ENCODE measurements at regions not wholly inside any gene's neighbourhood (a gene's known extent, or its start where the extent isn't known, plus 50 kb on each side); places are given as distances from the start of the nearest gene placed in this dataset.

- no peaks in the 10 kb centered on the region for H3K4me1 ChIP-seq (ENCODE audit: insufficient read depth, low read length)
- Mint-ChIP-seq H3K4me1 (ENCODE audit: low read depth) (no peaks in the 10 kb centered on the region), H3K9me3 (peaks cover 2% of the 10 kb centered on the region), H3K36me3 (ENCODE audit: low read depth) (no peaks in the 10 kb centered on the region), H3K27ac (no peak overlapping the region), H3K4me3 (no peak overlapping the region), H3K27me3 (peaks cover 33% of the 10 kb centered on the region)
- no peaks in the 10 kb centered on the region for H3K36me3 ChIP-seq (ENCODE audit: insufficient read depth, low read length)
- DNase-seq (no peak), ATAC-seq (ENCODE audit: poor library complexity) (no peak)
- intact Hi-C loops (cut with DNase I, micrococcal nuclease): no loop called here
- no peak overlapping the region for H3K27ac ChIP-seq (ENCODE audit: low read depth in 1 of 2, low read length in 2 of 2)
- H3K9me3 ChIP-seq (ENCODE audit: control insufficient read depth in 1 of 2, insufficient read depth in 1 of 2, low read length in 2 of 2): no peaks in the 10 kb centered on the region
- no peak for TF ChIP-seq CTCF (IDR thresholded peaks at IDR 0.05)
- ChIA-PET CTCF (no interaction called here), POLR2A (no interaction called here)
- peaks cover 0 to 15% of the 10 kb centered on the region in 2 experiments for H3K27me3 ChIP-seq (ENCODE audit: control insufficient read depth in 1 of 2, insufficient read depth in 2 of 2, low read length in 2 of 2)
- no peak overlapping the region for H3K4me3 ChIP-seq (ENCODE audit: low read length)
These were observed 438.0 kb upstream of the CELF2 start for GRCh38 chr10:10579709-10580108.

GRCh38 chr10:10584161-10584560 is 433.5 kb upstream of the CELF2 start:
- POLR2A ChIA-PET: interaction anchor here (0.7 kb wide), 1 partner anchor 275 kb away, joined by 3 read pairs; no protein-coding TSS in a partner anchor
- Mint-ChIP-seq H3K27me3 (peaks cover 41% of the 10 kb centered on the region), H3K36me3 (ENCODE audit: low read depth) (no peaks in the 10 kb centered on the region), H3K4me3 (no peak overlapping the region), H3K27ac (no peak overlapping the region), H3K4me1 (ENCODE audit: low read depth) (no peaks in the 10 kb centered on the region), H3K9me3 (no peaks in the 10 kb centered on the region)
- H3K27ac ChIP-seq (ENCODE audit: low read depth in 1 of 2, low read length in 2 of 2): no peak overlapping the region
- TF ChIP-seq CTCF (IDR thresholded peaks at IDR 0.05): no peak
- H3K4me3 ChIP-seq (ENCODE audit: low read length): no peak overlapping the region
- H3K4me1 ChIP-seq (ENCODE audit: insufficient read depth, low read length): no peaks in the 10 kb centered on the region
- no peak for ATAC-seq (ENCODE audit: poor library complexity)
- intact Hi-C loops (cut with DNase I, micrococcal nuclease): no loop called here
- H3K36me3 ChIP-seq (ENCODE audit: insufficient read depth, low read length): no peaks in the 10 kb centered on the region
- H3K27me3 ChIP-seq (ENCODE audit: control insufficient read depth in 1 of 2, insufficient read depth in 2 of 2, low read length in 2 of 2): peaks cover 0 to 17% of the 10 kb centered on the region in 2 experiments
- no peak for DNase-seq
- H3K9me3 ChIP-seq (ENCODE audit: control insufficient read depth in 1 of 2, insufficient read depth in 1 of 2, low read length in 2 of 2): no peaks in the 10 kb centered on the region
- CTCF ChIA-PET: no interaction called here

- no peak for DNase-seq
- POLR2A ChIA-PET: no interaction called here
- no peaks in the 10 kb centered on the region for H3K36me3 ChIP-seq (ENCODE audit: insufficient read depth, low read length)
- CTCF ChIA-PET: no interaction called here
- no peak for TF ChIP-seq CTCF (IDR thresholded peaks at IDR 0.05)
- Mint-ChIP-seq H3K9me3 (no peaks in the 10 kb centered on the region), H3K4me3 (no peak overlapping the region), H3K27ac (no peak overlapping the region), H3K27me3 (peaks cover 25% of the 10 kb centered on the region), H3K4me1 (ENCODE audit: low read depth) (no peaks in the 10 kb centered on the region), H3K36me3 (ENCODE audit: low read depth) (no peaks in the 10 kb centered on the region)
- peaks cover 5 to 9% of the 10 kb centered on the region in 2 experiments for H3K27me3 ChIP-seq (ENCODE audit: control insufficient read depth in 1 of 2, insufficient read depth in 2 of 2, low read length in 2 of 2)
- no peak overlapping the region for H3K27ac ChIP-seq (ENCODE audit: low read depth in 1 of 2, low read length in 2 of 2)
- intact Hi-C loops (cut with DNase I, micrococcal nuclease): no loop called here
- ATAC-seq (ENCODE audit: poor library complexity): no peak
- no peaks in the 10 kb centered on the region for H3K4me1 ChIP-seq (ENCODE audit: insufficient read depth, low read length)
- H3K4me3 ChIP-seq (ENCODE audit: low read length): no peak overlapping the region
- no peaks in the 10 kb centered on the region for H3K9me3 ChIP-seq (ENCODE audit: control insufficient read depth in 1 of 2, insufficient read depth in 1 of 2, low read length in 2 of 2)
These were observed 429.8 kb upstream of the CELF2 start for GRCh38 chr10:10587744-10588393.

All from CD4-positive, alpha-beta T cell (primary cell).